Nephron (organoid): ENCODE measurements at regions not wholly inside any gene's neighbourhood (a gene's known extent, or its start where the extent isn't known, plus 50 kb on each side); places are given as distances from the start of the nearest gene placed in this dataset.
"Not testable (repeated sequence)": the region's sequence is repeated elsewhere in the genome, so short reads cannot be mapped to it uniquely, and the experiment has no call there.

Source experiments
- H3K27ac Mint-ChIP-seq, 3 experiments: 2 replicates each; pipeline ENCODE4 v1.8.0; 2020; ENCODE audit warnings: mixed read lengths in 3 of 3, mild to moderate bottlenecking in 2 of 3, moderate library complexity in 1 of 3
- H3K27me3 Mint-ChIP-seq: 2 replicates; pipeline ENCODE4 v1.8.0; 2021; ENCODE audit warnings: low read depth, mild to moderate bottlenecking, moderate library complexity, mixed read lengths
- H3K36me3 Mint-ChIP-seq: 2 replicates; pipeline ENCODE4 v1.8.0; 2020; ENCODE audit warnings: low read depth, mixed read lengths
- H3K4me1 Mint-ChIP-seq: 2 replicates; pipeline ENCODE4 v1.8.0; 2020; ENCODE audit warnings: mixed read lengths
- H3K4me3 Mint-ChIP-seq, 3 experiments: 2 replicates each; pipeline ENCODE4 v1.8.0; 2020; ENCODE audit warnings: mild to moderate bottlenecking in 3 of 3, mixed read lengths in 3 of 3, moderate library complexity in 2 of 3
- H3K9me3 Mint-ChIP-seq: 2 replicates; pipeline ENCODE4 v1.8.0; 2020; ENCODE audit warnings: mixed read lengths
- CTCF ChIP-seq, 3 experiments: fragments of 200-600 bp; sonication (generic); IDR thresholded peaks; one replicate each; pipeline ENCODE4 v1.5.0; 2021; ENCODE audit warnings: antibody characterized with exemption in 3 of 3; ENCODE audit not compliant: unreplicated experiment in 3 of 3

- no peak overlapping the region for H3K4me3 Mint-ChIP-seq
- no peaks in the 10 kb centered on the region for H3K4me1 Mint-ChIP-seq
Observed at GRCh38 chr4:160450876-160451275, 1348.0 kb downstream of the RAPGEF2 start.

GRCh38 chr4:160481696-160482690 lies 1379.1 kb downstream of the RAPGEF2 start:
- not testable (repeated sequence) for H3K4me1 Mint-ChIP-seq, H3K9me3 Mint-ChIP-seq, H3K36me3 Mint-ChIP-seq, H3K27me3 Mint-ChIP-seq, H3K27ac Mint-ChIP-seq, H3K4me3 Mint-ChIP-seq

More at GRCh38 chr4:160450876-160451275, 1348.0 kb downstream of the RAPGEF2 start:
- no peak overlapping the region for H3K27ac Mint-ChIP-seq
- no peaks in the 10 kb centered on the region for H3K36me3 Mint-ChIP-seq
- TF ChIP-seq CTCF (IDR thresholded peaks at IDR 0.05; ENCODE audit: unreplicated experiment in 3 of 3), result no peak
- no peaks in the 10 kb centered on the region for H3K27me3 Mint-ChIP-seq
- no peaks in the 10 kb centered on the region for H3K9me3 Mint-ChIP-seq

- Mint-ChIP-seq H3K4me1 (no peaks in the 10 kb centered on the region), H3K36me3 (no peaks in the 10 kb centered on the region), H3K4me3 (no peak overlapping the region), H3K27me3 (peaks cover 4% of the 10 kb centered on the region), H3K27ac (no peak overlapping the region), H3K9me3 (peaks cover 10% of the 10 kb centered on the region)
- TF ChIP-seq CTCF (IDR thresholded peaks at IDR 0.05; ENCODE audit: unreplicated experiment in 3 of 3), result no peak
Observed at GRCh38 chr4:160485071-160485687, 1382.3 kb downstream of the RAPGEF2 start.

GRCh38 chr4:160492181-160492580 lies 1389.3 kb downstream of the RAPGEF2 start:
- Mint-ChIP-seq H3K4me3 (no peak overlapping the region), H3K9me3 (peaks cover 19% of the 10 kb centered on the region), H3K27me3 (no peaks in the 10 kb centered on the region), H3K36me3 (no peaks in the 10 kb centered on the region), H3K4me1 (no peaks in the 10 kb centered on the region), H3K27ac (no peak overlapping the region)
- no peak for TF ChIP-seq CTCF (IDR thresholded peaks at IDR 0.05; ENCODE audit: unreplicated experiment in 3 of 3)

GRCh38 chr4:160493206-160493605 lies 1390.3 kb downstream of the RAPGEF2 start:
- no peak for TF ChIP-seq CTCF (IDR thresholded peaks at IDR 0.05; ENCODE audit: unreplicated experiment in 3 of 3)
- Mint-ChIP-seq H3K9me3 (peaks cover 19% of the 10 kb centered on the region), H3K4me1 (no peaks in the 10 kb centered on the region), H3K4me3 (no peak overlapping the region), H3K27me3 (no peaks in the 10 kb centered on the region), H3K36me3 (no peaks in the 10 kb centered on the region), H3K27ac (no peak overlapping the region)

- Mint-ChIP-seq H3K4me1 (no peaks in the 10 kb centered on the region), H3K36me3 (no peaks in the 10 kb centered on the region), H3K27ac (no peak overlapping the region), H3K27me3 (no peaks in the 10 kb centered on the region), H3K4me3 (no peak overlapping the region), H3K9me3 (peaks cover 16% of the 10 kb centered on the region)
- TF ChIP-seq CTCF (IDR thresholded peaks at IDR 0.05; ENCODE audit: unreplicated experiment in 3 of 3), result no peak
Observed at GRCh38 chr4:160495356-160495755, 1392.5 kb downstream of the RAPGEF2 start.
